ENCODE measurements at regions not wholly inside any gene's neighbourhood (a gene's known extent, or its start where the extent isn't known, plus 50 kb on each side); places are given as distances from the start of the nearest gene placed in this dataset.

- no peak for TF ChIP-seq EZH2 (IDR thresholded peaks at IDR 0.05; ENCODE audit: insufficient read depth, poor library complexity, severe bottlenecking)
- no peak for TF ChIP-seq EZH2phosphoT487 (IDR thresholded peaks at IDR 0.05; ENCODE audit: insufficient read depth, low read depth)
Measured at GRCh38 chr6:27100921-27101320, 146.6 kb upstream of the PRSS16 start.

Data from GM23248 (cell line).